ENCODE measurements at regions not wholly inside any gene's neighbourhood (a gene's known extent, or its start where the extent isn't known, plus 50 kb on each side); places are given as distances from the start of the nearest gene placed in this dataset.

- H3K18ac ChIP-seq (ENCODE audit: low read depth, low read length), result no peak overlapping the region
- H4K5ac ChIP-seq (ENCODE audit: low read depth, low read length), result no peak overlapping the region
- no peak overlapping the region for H3K4me2 ChIP-seq (ENCODE audit: low read depth, low read length)
- no peak overlapping the region for H2BK120ac ChIP-seq (ENCODE audit: low read depth, low read length)
- ATAC-seq (ENCODE audit: low read depth) (no peak), DNase-seq (no peak)
- no peaks in the 10 kb centered on the region for H4K20me1 ChIP-seq (ENCODE audit: insufficient read depth, low read length)
- no peaks in the 10 kb centered on the region for H3K9me3 ChIP-seq (ENCODE audit: control insufficient read depth, insufficient read depth, low read length)
- no peak overlapping the region for H3K56ac ChIP-seq (ENCODE audit: extremely low read depth, insufficient read depth, low read length)
- TF ChIP-seq POLR2A (IDR thresholded peaks at IDR 0.05; ENCODE audit: low read depth, low read length) (no peak), ELK1 (IDR thresholded peaks at IDR 0.05; ENCODE audit: borderline replicate concordance, low read depth, low read length) (no peak), BHLHE40 (IDR thresholded peaks at IDR 0.05; ENCODE audit: low read depth, low read length) (no peak), SMC3 (IDR thresholded peaks at IDR 0.05; ENCODE audit: low read depth, low read length) (no peak), MXI1 (IDR thresholded peaks at IDR 0.05; ENCODE audit: borderline replicate concordance, low read depth, low read length) (no peak), RCOR1 (IDR thresholded peaks at IDR 0.05; ENCODE audit: insufficient replicate concordance, low read length) (no peak), FOS (IDR thresholded peaks at IDR 0.05; ENCODE audit: low read depth, low read length) (no peak), CTCF (conservative IDR thresholded peaks at IDR 0.05; ENCODE audit: low read depth, low read length) (no peak), MAFK (IDR thresholded peaks at IDR 0.05; ENCODE audit: low read depth, low read length) (no peak), RAD21 (IDR thresholded peaks at IDR 0.05; ENCODE audit: low read length) (no peak)
- CTCF ChIA-PET, result no interaction called here
- no peak overlapping the region for H2BK15ac ChIP-seq (ENCODE audit: low read depth, low read length)
- WGBS, 2 experiments (ENCODE audit: extremely low coverage in 2 of 2, insufficient read length in 1 of 2), result 20% methylated on average over 1 of the region's 6 CpGs; no CpG with 5 or more reads in 1 of the 2 experiments
- intact Hi-C loops (cut with micrococcal nuclease), result no loop called here
- H3K27ac ChIP-seq (ENCODE audit: insufficient read depth, low read length), result no peak overlapping the region
- H3K36me3 ChIP-seq (ENCODE audit: control insufficient read depth, insufficient read depth, low read length), result no peaks in the 10 kb centered on the region
- H3K9ac ChIP-seq (ENCODE audit: low read depth, low read length), result no peak overlapping the region
- no peak overlapping the region for H3K4me3 ChIP-seq (ENCODE audit: insufficient read depth, low read depth, low read length)
- in situ Hi-C loops (cut with MboI; ENCODE audit: low sequenced_read_pairs), result no loop called here
- H3K4ac ChIP-seq (ENCODE audit: low read depth, low read length), result no peak overlapping the region
- H3K27me3 ChIP-seq (ENCODE audit: control insufficient read depth, insufficient read depth, low read length), result no peaks in the 10 kb centered on the region
- no peak overlapping the region for H2AK9ac ChIP-seq (replicated peaks; ENCODE audit: low read depth, low read length, poor library complexity)
- no peak overlapping the region for H4K91ac ChIP-seq (ENCODE audit: insufficient read depth, low read depth, low read length)
- dilution Hi-C loops (cut with HindIII; ENCODE audit: low sequenced_read_pairs, unreplicated experiment), result no loop called here
- no peak overlapping the region for H4K8ac ChIP-seq (ENCODE audit: low read depth in 2 of 2, low read length in 2 of 2)
- no peak overlapping the region for H3K23ac ChIP-seq (ENCODE audit: low read depth, low read length)
- no peak overlapping the region for H2BK5ac ChIP-seq (ENCODE audit: low read depth, low read length, poor library complexity, severe bottlenecking)
- H3K4me1 ChIP-seq (ENCODE audit: control insufficient read depth, insufficient read depth, low read length), result no peaks in the 10 kb centered on the region
- no TSS peak for BruUV-seq (replicated peaks)
- H3K14ac ChIP-seq (replicated peaks; ENCODE audit: low read depth, low read length), result no peak overlapping the region
- no peaks in the 10 kb centered on the region for H3K9me1 ChIP-seq (ENCODE audit: insufficient read depth, low read length)
- POLR2A ChIA-PET (ENCODE audit: unreplicated experiment), result no interaction called here
- H2BK20ac ChIP-seq (ENCODE audit: low read depth, low read length), result no peak overlapping the region
- H2AK5ac ChIP-seq (ENCODE audit: low read depth, low read length), result no peak overlapping the region
- H3K79me1 ChIP-seq (ENCODE audit: low read depth in 1 of 2, low read length in 2 of 2), result no peaks in the 10 kb centered on the region
- no peak overlapping the region for H2AFZ ChIP-seq (replicated peaks; ENCODE audit: low read length, poor library complexity)
Observed at GRCh38 chr3:148255981-148256969, 441.4 kb upstream of the AGTR1 start.

Measured in IMR-90 (cell line).